IMR-90 (cell line): ENCODE measurements at regions not wholly inside any gene's neighbourhood (a gene's known extent, or its start where the extent isn't known, plus 50 kb on each side); places are given as distances from the start of the nearest gene placed in this dataset.

Experiments used
- ATAC-seq: fragments of 200-7000 bp; cut with Tn5 transposase; 2 replicates; pipeline ENCODE4 v1.9.1; 2020; ENCODE audit warnings: low read depth, mild to moderate bottlenecking, moderate library complexity
- BruUV-seq: library from RNA; stranded (reverse); fragments of 400-500 nt; replicated peaks from 2 replicates; lab custom pipeline; 2021; lab: Mats Ljungman, UMichigan
- CTCF ChIA-PET: fragments of 300-600 bp; formaldehyde crosslinking; extraction: SDS; loops from one replicate; lab custom pipeline; 2021; ENCODE audit warnings: antibody characterized with exemption; lab: Yijun Ruan, JAX
- POLR2A ChIA-PET: fragments of 300-600 bp; sonication (Branson Sonifier 250); formaldehyde crosslinking; loops from one replicate; lab custom pipeline; 2022; ENCODE audit warnings: antibody characterized with exemption; ENCODE audit not compliant: unreplicated experiment; lab: Charles Lee
- DNase-seq: peaks from one replicate; pipeline ENCODE4 v3.0.0; 2013
- H2AFZ ChIP-seq: replicated peaks from 2 replicates; pipeline ENCODE3; 2013; ENCODE audit warnings: low read length, mild to moderate bottlenecking; ENCODE audit not compliant: poor library complexity
- H2AK5ac ChIP-seq: 2 replicates; pipeline ENCODE4 v1.6.1; 2013; ENCODE audit warnings: low read depth, low read length, inconsistent platforms
- H2AK9ac ChIP-seq: replicated peaks from 2 replicates; pipeline ENCODE3; 2013; ENCODE audit warnings: mild to moderate bottlenecking, low read depth, low read length, moderate library complexity; ENCODE audit not compliant: poor library complexity
- H2BK120ac ChIP-seq: 2 replicates; pipeline ENCODE4 v1.6.1; 2013; ENCODE audit warnings: low read depth, low read length, inconsistent platforms
- H2BK15ac ChIP-seq: 3 replicates; pipeline ENCODE4 v1.6.1; 2013; ENCODE audit warnings: low read depth, low read length, inconsistent platforms
- H2BK20ac ChIP-seq: 2 replicates; pipeline ENCODE4 v1.6.1; 2013; ENCODE audit warnings: low read depth, mild to moderate bottlenecking, inconsistent platforms, low read length, moderate library complexity
- H2BK5ac ChIP-seq: 2 replicates; pipeline ENCODE4 v1.6.1; 2013; ENCODE audit warnings: mild to moderate bottlenecking, low read depth, low read length, inconsistent platforms; ENCODE audit not compliant: poor library complexity, severe bottlenecking
- H3K14ac ChIP-seq: replicated peaks from 2 replicates; pipeline ENCODE4 v1.6.1; 2013; ENCODE audit warnings: low read depth, low read length, inconsistent platforms
- H3K18ac ChIP-seq: 2 replicates; pipeline ENCODE4 v1.6.1; 2013; ENCODE audit warnings: low read depth, low read length, control low read depth
- H3K23ac ChIP-seq: 2 replicates; pipeline ENCODE4 v1.6.1; 2013; ENCODE audit warnings: low read depth, low read length, inconsistent platforms
- H3K27ac ChIP-seq: 2 replicates; pipeline ENCODE4 v1.5.1; 2013; ENCODE audit warnings: mild to moderate bottlenecking, control low read depth, low read length; ENCODE audit not compliant: insufficient read depth
- H3K27me3 ChIP-seq: 2 replicates; pipeline ENCODE4 v1.6.1; 2013; ENCODE audit warnings: low read length; ENCODE audit not compliant: control insufficient read depth, insufficient read depth
- H3K36me3 ChIP-seq: 2 replicates; pipeline ENCODE4 v1.6.1; 2013; ENCODE audit warnings: low read length, mixed read lengths; ENCODE audit not compliant: control insufficient read depth, insufficient read depth
- H3K4ac ChIP-seq: 2 replicates; pipeline ENCODE4 v1.6.1; 2013; ENCODE audit warnings: low read depth, low read length, inconsistent platforms
- H3K4me1 ChIP-seq: 2 replicates; pipeline ENCODE4 v1.6.1; 2013; ENCODE audit warnings: low read length, mixed read lengths; ENCODE audit not compliant: control insufficient read depth, insufficient read depth
- H3K4me2 ChIP-seq: 2 replicates; pipeline ENCODE4 v1.6.1; 2013; ENCODE audit warnings: low read depth, mild to moderate bottlenecking, control low read depth, low read length, moderate library complexity
- H3K4me3 ChIP-seq: 2 replicates; pipeline ENCODE4 v1.5.1; 2013; ENCODE audit warnings: low read depth, mild to moderate bottlenecking, control low read depth, low read length, moderate library complexity; ENCODE audit not compliant: insufficient read depth
- H3K56ac ChIP-seq: 2 replicates; pipeline ENCODE4 v1.6.1; 2013; ENCODE audit warnings: low read length, inconsistent platforms; ENCODE audit not compliant: insufficient read depth; ENCODE audit errors: extremely low read depth
- H3K79me1 ChIP-seq, 2 experiments: 2 replicates each; pipeline ENCODE4 v1.6.1; 2013; ENCODE audit warnings: low read length in 2 of 2, inconsistent platforms in 1 of 2, low read depth in 1 of 2
- H3K9ac ChIP-seq: 2 replicates; pipeline ENCODE4 v1.6.1; 2013; ENCODE audit warnings: low read depth, low read length, control low read depth
- H3K9me1 ChIP-seq: 2 replicates; pipeline ENCODE4 v1.6.1; 2013; ENCODE audit warnings: low read length, inconsistent platforms; ENCODE audit not compliant: insufficient read depth
- H3K9me3 ChIP-seq: 2 replicates; pipeline ENCODE4 v1.6.1; 2013; ENCODE audit warnings: low read length; ENCODE audit not compliant: control insufficient read depth, insufficient read depth
- H4K20me1 ChIP-seq: 2 replicates; pipeline ENCODE4 v1.6.1; 2013; ENCODE audit warnings: low read length, inconsistent platforms; ENCODE audit not compliant: insufficient read depth
- H4K5ac ChIP-seq: 2 replicates; pipeline ENCODE4 v1.6.1; 2013; ENCODE audit warnings: mild to moderate bottlenecking, low read depth, low read length, control low read depth
- H4K8ac ChIP-seq, 2 experiments: 2 replicates each; pipeline ENCODE4 v1.6.1; 2013; ENCODE audit warnings: low read depth in 2 of 2, low read length in 2 of 2, control low read depth in 1 of 2, inconsistent platforms in 1 of 2
- H4K91ac ChIP-seq: 2 replicates; pipeline ENCODE4 v1.6.1; 2013; ENCODE audit warnings: low read depth, low read length, inconsistent platforms; ENCODE audit not compliant: insufficient read depth
- CTCF ChIP-seq: conservative IDR thresholded peaks from 2 replicates; pipeline ENCODE4 v1.5.1; 2012; ENCODE audit warnings: mild to moderate bottlenecking, low read depth, low read length, improper control_type of control experiment
- NFE2L2 ChIP-seq: fragments of 150-350 bp; IDR thresholded peaks from 2 replicates; pipeline ENCODE4 v1.6.1; 2016; ENCODE audit warnings: low read depth, mild to moderate bottlenecking, low read length
- dilution Hi-C: fragments of 300-500 bp; cut with HindIII; formaldehyde crosslinking; loops from one replicate; pipeline ENCODE4 v1.14.3; 2018; ENCODE audit warnings: low sequenced_read_pairs; ENCODE audit not compliant: unreplicated experiment
- in situ Hi-C: fragments of 300-500 bp; cut with MboI; formaldehyde crosslinking; loops from 3 replicates; pipeline ENCODE4 v1.14.3; 2019; ENCODE audit warnings: low sequenced_read_pairs, inconsistent platforms, mixed read lengths
- intact Hi-C: fragments of 100-400 bp; cut with micrococcal nuclease; formaldehyde crosslinking; loops from 2 replicates; pipeline ENCODE4 v1.10.0; 2022

DNA sequence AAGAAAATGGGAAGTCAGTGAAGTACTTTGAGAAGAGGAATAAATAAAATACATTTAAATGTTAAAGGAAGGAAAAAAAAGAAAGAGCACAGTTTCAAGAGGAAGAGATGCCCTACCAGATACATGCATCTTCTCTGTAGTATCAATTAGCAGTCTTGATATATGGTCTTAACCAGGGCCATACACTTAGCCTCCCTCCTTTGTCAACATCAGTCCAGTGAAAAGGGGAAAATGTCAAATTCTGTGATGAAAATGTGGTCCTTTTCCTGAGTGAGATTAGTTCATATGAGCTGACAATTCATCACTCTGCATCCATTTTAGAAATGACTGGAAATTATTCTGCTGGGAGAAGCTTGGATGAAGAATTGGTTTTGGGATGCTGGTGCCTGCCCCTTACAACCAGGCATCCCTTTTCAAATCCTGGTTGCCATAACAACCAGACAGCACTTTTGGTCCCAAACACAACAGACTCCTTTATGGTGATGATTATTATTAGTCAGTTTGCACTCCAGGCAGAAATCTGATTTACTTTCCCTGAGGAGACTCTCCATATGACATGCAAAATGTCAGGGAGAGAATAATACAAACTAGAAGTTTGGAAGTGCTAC is 933.6 kb upstream of the CDH8 start:
- no peaks in the 10 kb centered on the region for H3K36me3 ChIP-seq
- no peaks in the 10 kb centered on the region for H3K4me1 ChIP-seq
- H3K27me3 ChIP-seq: no peaks in the 10 kb centered on the region
- no peaks in the 10 kb centered on the region for H3K79me1 ChIP-seq
- no peak overlapping the region for H3K23ac ChIP-seq
- H2BK15ac ChIP-seq: no peak overlapping the region
- H3K9ac ChIP-seq: no peak overlapping the region
- TF ChIP-seq NFE2L2 (no peak), CTCF (no peak)
- no peak for ATAC-seq
- peaks cover 8% of the 10 kb centered on the region for H3K9me3 ChIP-seq
- intact Hi-C loops: no loop called here
- no peak overlapping the region for H3K27ac ChIP-seq
- no peak overlapping the region for H3K4me2 ChIP-seq
- H3K4me3 ChIP-seq: no peak overlapping the region
- BruUV-seq: no TSS peak
- H2AK9ac ChIP-seq: no peak overlapping the region
- in situ Hi-C loops: no loop called here
- dilution Hi-C loops: no loop called here
- no peaks in the 10 kb centered on the region for H3K9me1 ChIP-seq
- H2AFZ ChIP-seq: no peak overlapping the region
- no peak overlapping the region for H3K56ac ChIP-seq
- CTCF ChIA-PET: no interaction called here
- no peak overlapping the region for H2BK120ac ChIP-seq
- DNase-seq: no peak
- no peak overlapping the region for H3K18ac ChIP-seq
- H3K14ac ChIP-seq: no peak overlapping the region
- H4K91ac ChIP-seq: no peak overlapping the region
- H4K20me1 ChIP-seq: no peaks in the 10 kb centered on the region
- H2BK5ac ChIP-seq: no peak overlapping the region
- H2AK5ac ChIP-seq: no peak overlapping the region
- no peak overlapping the region for H2BK20ac ChIP-seq
- H4K5ac ChIP-seq: no peak overlapping the region
- no peak overlapping the region for H3K4ac ChIP-seq
- H4K8ac ChIP-seq: no peak overlapping the region
- POLR2A ChIA-PET: no interaction called here
